Activated CD4-positive, alpha-beta T cell treated with anti-CD3 and anti-CD28 coated beads for 24 hours (primary cell): ENCODE measurements at regions not wholly inside any gene's neighbourhood (a gene's known extent, or its start where the extent isn't known, plus 50 kb on each side); places are given as distances from the start of the nearest gene placed in this dataset.

Source experiments
- DNase-seq, 2 donors: peaks; one replicate each; pipeline ENCODE4 v3.0.0-alpha.2; 2020; ENCODE audit warnings: low read depth in 2 of 2

- no peak for DNase-seq
These were observed 215.6 kb downstream of the ESM1 start for GRCh38 chr5:54769746-54770145.

DNA sequence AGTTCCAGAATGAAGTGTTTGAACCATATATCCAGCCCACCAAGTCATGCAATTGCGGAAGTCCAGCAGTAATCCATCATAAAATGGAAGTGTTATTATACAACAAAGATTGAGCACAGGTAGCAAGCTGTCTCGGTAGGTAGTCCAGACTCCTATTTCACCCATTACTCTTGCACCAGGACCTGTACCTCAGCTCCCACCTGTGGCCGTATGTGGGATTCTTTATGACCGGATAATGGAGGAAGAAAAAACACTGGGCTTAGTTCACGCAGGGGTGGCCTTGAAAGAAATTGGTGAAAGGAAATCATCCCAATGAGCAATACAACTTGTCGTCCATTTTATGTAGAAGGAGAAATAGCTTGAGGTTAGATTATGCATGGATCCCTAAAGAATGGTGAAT lies 216.3 kb downstream of the ESM1 start:
- no peak for DNase-seq

DNA sequence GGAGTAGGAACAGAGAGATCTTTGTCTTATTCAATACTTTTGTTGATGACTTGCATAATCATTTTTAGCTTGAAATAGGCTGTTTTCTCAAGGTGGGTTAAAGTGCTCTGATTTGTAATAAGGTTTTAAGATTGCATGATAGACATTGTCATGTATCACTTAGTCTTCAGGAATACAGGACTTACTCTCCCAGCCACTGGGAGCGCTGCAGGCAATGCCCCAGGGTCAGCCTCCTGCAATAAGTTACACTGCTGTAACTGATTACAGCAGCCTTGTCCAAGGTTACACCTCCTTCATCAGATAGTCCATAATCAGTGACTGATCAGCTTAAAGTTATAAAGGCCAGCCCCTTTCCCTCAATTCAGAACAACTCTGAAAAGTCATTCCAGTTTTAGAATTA lies 218.6 kb downstream of the ESM1 start:
- no peak for DNase-seq

GRCh38 chr5:54765165-54766028 lies 220.0 kb downstream of the ESM1 start:
- DNase-seq, result no peak

GRCh38 chr5:54764102-54765090 lies 221.0 kb downstream of the ESM1 start:
- DNase-seq, result no peak

DNA sequence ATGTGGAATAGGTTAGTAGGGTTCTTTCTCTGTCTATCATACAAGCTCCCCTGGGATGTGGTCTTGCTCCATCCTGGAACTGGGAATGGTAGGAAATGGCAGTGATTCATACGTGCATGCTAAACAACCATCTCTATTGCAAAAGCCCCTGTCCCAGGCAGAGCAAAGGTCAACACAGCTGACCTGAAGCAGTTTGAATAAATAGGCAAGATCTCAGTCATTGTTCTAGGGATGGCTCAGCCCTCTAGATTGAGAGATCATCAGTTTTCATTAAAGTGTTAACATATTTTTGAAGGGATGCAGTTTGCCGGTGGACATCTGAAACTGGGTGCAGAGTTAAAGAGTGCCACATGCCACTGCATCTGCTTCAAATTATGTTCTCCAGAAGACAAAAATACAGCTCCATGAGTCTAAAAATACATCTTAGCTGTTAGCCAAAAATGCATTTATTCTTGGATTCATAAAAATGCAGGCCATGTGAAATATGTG lies 224.1 kb downstream of the ESM1 start:
- no peak for DNase-seq

- DNase-seq, result no peak
These were observed 225.0 kb downstream of the ESM1 start for GRCh38 chr5:54760182-54760935.

GRCh38 chr5:54758038-54758437 lies 227.4 kb downstream of the ESM1 start:
- no peak for DNase-seq

- no peak for DNase-seq
These were observed 227.9 kb downstream of the ESM1 start for GRCh38 chr5:54757541-54757940.

DNA sequence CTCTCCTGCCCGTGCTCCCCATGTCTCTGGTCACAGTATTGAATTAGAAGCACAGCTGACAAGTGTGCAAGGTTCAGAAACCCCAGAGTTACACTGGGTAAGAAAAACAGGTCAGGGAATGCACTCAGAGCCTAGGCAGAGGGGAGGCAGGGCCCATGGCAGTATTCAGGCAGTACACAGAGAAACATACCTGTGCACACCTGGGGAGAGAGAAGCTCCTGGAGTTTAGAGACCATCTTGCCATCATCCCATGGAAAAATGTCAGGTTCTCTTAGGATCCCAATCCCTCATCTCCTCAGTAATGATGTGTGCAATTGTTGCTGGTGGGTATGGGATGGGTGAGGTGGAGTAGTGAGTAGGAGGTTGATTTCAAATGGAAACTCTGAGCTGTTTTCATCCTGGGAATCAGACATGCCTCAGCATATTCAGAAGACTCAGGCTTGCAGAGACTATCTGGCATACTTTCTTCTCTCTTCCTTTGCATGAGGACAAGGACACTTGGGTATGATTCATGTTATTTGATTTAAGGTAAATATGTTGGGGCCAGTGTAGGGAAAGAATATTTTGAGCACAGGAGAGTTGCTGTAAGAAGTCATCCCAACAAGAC lies 228.5 kb downstream of the ESM1 start:
- DNase-seq, result no peak

DNA sequence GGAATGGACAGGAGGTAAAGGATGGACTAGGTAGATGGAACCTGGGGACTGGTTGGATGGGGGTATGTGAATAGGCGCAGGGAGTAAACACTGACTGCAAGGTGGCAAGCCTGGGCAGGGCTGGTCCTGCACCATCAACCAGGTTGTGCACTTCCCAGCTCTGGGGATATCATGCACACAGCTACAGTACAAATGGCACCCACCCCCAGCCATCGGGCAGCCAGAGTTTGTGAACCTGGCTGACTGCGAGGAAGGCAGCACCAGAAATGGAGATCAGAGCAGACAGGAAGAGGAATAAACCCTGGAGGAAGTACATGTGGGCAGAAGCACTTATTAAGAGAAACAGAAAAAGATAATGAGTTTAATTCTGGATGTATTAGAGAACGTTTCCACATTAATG lies 229.1 kb downstream of the ESM1 start:
- no peak for DNase-seq

- no peak for DNase-seq
These were observed 230.5 kb downstream of the ESM1 start for GRCh38 chr5:54754878-54755277.

DNA sequence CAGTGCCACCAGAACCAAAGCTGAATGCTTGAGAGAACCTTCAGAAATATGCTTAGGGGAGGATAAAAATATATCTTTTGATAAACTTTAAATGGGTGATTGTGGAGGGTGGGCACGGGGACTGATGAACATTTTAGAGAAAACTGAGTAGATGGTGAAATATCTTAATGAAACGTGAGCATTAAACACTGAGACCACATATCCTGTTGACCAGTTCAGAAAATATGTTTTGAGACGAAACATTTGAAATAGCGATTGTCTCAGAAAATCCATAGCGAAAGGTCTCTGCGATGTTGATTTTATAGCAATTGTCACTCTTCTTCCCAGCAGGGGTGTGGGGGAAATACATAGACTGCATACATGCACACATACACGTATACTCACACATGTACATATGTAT lies 231.0 kb downstream of the ESM1 start:
- no peak for DNase-seq

DNA sequence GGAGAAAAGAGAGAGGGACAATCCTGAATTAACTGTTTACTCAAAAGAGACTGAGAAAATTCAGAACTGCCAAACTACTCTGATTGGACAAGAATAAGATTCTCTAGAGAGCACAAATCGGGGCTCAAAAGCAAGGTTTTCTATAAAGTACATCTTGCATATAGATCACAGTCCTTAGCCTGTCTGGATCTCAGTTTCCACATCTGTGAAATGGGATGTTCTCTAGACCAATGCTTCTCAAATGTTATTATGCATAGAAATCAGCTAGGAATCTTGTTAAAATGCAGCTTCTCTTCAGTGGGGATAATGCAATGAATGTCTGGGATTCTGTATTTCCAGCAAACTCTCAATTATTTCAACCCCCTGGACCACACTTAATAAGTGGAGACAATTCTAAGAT lies 231.6 kb downstream of the ESM1 start:
- DNase-seq, result no peak

DNA sequence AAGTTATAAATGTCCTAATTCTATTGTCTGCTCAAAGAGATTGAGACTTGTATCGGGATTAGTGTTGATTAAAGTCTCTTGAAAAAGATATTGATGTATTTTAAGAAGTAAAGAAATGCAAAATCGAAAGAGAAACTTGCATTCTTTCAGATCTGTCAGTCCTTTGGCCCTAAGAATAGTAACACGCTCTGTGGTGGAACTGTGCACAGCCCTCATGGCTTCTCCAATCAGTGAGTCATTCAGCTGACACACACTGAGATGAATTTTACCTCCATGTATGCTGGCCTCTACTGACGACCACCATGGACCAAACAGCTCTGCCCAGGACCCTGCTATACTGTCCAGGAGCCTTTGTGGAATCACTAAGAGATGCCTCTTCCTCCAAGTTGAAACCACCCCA lies 232.4 kb downstream of the ESM1 start:
- DNase-seq, result no peak

DNA sequence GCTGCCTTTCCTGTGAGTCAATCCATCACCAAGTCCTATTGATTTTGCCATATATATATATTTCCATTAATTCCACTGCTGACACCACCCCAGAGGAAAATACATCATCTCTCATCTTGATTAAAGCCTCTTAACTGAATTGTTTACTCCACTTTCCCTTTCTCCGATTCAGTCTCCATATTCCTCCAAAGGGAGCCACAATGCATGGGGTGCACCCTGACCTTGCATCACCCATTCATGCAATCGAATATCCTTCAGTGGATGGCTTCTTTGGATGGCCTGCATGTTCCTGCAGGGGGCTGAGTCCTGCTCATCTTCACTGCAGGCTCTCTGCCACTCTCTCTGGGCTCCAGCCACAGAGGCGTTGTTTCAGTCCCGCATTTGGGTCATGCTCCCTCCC lies 231.0 kb downstream of the SNX18 start:
- DNase-seq, result no peak

- DNase-seq, result no peak
These were observed 229.3 kb downstream of the SNX18 start for GRCh38 chr5:54746777-54747398.

DNA sequence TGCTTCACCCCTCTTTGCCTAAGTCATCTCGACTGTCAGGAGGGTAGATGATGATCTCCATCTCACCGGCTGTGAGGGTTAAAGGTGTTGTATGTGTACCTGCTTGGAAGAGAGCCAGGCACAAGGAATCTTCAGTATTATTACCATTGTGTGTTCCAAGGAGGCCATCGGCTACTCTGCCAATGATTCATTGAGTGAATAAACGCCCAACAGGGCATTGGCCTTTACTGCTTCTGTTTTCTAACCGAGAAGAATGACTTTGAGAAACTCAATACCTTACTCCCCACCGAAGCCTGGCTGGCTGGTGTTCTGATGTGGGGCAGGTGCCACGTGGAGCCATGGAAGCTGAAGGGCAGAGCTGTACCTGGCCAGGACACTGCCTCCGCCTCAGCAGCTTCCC lies 228.8 kb downstream of the SNX18 start:
- DNase-seq, result no peak

DNA sequence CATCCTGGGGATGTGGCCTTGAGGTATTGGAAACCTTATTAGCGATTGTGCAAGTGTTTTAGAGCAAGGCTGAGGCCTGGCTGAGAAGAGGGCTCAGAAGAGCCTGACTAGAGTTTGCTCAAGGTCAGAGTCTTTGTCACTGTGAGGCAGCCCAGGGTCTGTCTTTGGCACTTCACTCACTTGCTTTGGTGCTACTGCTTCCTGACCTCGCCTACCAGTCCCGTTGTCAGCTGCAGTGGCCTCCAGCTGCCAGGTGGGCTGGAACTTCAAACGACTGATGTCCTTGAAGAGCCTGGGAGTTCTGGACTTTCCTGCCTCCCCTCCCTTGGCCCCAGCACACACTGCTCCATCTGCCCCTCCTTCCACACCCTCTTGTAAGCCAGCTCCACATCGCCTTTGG lies 228.0 kb downstream of the SNX18 start:
- no peak for DNase-seq

- DNase-seq, result peak in 1 of 2 donors; percentile 21
These were observed 226.6 kb downstream of the SNX18 start for GRCh38 chr5:54743997-54744788.
